Transverse colon (tissue), 4 donors: ENCODE measurements at regions not wholly inside any gene's neighbourhood (a gene's known extent, or its start where the extent isn't known, plus 50 kb on each side); places are given as distances from the start of the nearest gene placed in this dataset.
A peak's percentile ranks its signal among the peaks of the same experiment; 100 is the strongest.
"Not testable (repeated sequence)": the region's sequence is repeated elsewhere in the genome, so short reads cannot be mapped to it uniquely, and the experiment has no call there.

Source experiments
- DNase-seq: peaks from one replicate; pipeline ENCODE4 v3.0.0-alpha.2; 2019
- H3K27ac ChIP-seq, 4 donors: fragments of 200-600 bp; sonication (generic); 2 replicates each; pipeline ENCODE4 v1.5.1; 2016 to 2018; ENCODE audit warnings: inconsistent platforms in 4 of 4
- H3K27me3 ChIP-seq: fragments of 200-600 bp; sonication (generic); 2 replicates; pipeline ENCODE4 v1.5.1; 2017; ENCODE audit warnings: inconsistent platforms
- H3K36me3 ChIP-seq, 4 donors: fragments of 200-600 bp; sonication (generic); 2 replicates each; pipeline ENCODE4 v1.5.1; 2017 to 2019; ENCODE audit warnings: inconsistent platforms in 4 of 4
- H3K4me1 ChIP-seq, 4 donors: fragments of 200-600 bp; sonication (generic); 2 replicates each; pipeline ENCODE4 v1.5.1; 2017 to 2020; ENCODE audit warnings: inconsistent platforms in 4 of 4
- H3K4me3 ChIP-seq, 4 donors: fragments of 200-600 bp; sonication (generic); 1 replicate in 1 of 4; 2 replicates in 3 of 4; pipeline versions ENCODE4 v1.5.1 to v1.6.1; 2017 to 2019; ENCODE audit warnings: inconsistent platforms in 4 of 4
- H3K9me3 ChIP-seq, 2 donors: fragments of 200-600 bp; sonication (generic); 2 replicates each; pipeline ENCODE4 v1.5.1; 2017 to 2019; ENCODE audit warnings: inconsistent platforms in 2 of 2
- CTCF ChIP-seq, 5 experiments: fragments of 200-600 bp in 3 of 5; fragments of 450-650 bp in 2 of 5; sonication (generic) in 3 of 5; IDR thresholded peaks; 1 replicate in 2 of 5; 2 replicates in 3 of 5; pipeline ENCODE4 v1.5.1; 2016 to 2017; ENCODE audit warnings: antibody characterized with exemption in 5 of 5, inconsistent platforms in 3 of 5, mild to moderate bottlenecking in 2 of 5, moderate library complexity in 1 of 5
- EP300 ChIP-seq: sonication (generic); formaldehyde crosslinking; IDR thresholded peaks from one replicate; pipeline ENCODE4 v1.6.1; 2017; ENCODE audit warnings: antibody characterized with exemption, low read depth
- POLR2A ChIP-seq: fragments of 450-650 bp; IDR thresholded peaks from one replicate; pipeline ENCODE4 v1.6.1; 2016; ENCODE audit warnings: antibody characterized with exemption, mild to moderate bottlenecking, moderate library complexity
- POLR2AphosphoS5 ChIP-seq, 3 donors: sonication (generic); formaldehyde crosslinking; IDR thresholded peaks; one replicate each; pipeline ENCODE4 v1.6.1; 2016; ENCODE audit warnings: antibody characterized with exemption in 3 of 3
- WGBS, 2 donors: methylation state at CpG; one replicate each; pipeline ENCODE4 v1.1.5; 2018; ENCODE audit warnings: low coverage in 1 of 2; 5-methylcytosine and 5-hydroxymethylcytosine counted together
- in situ Hi-C, 4 donors: fragments of 200-750 bp; cut with MboI; loops; one replicate each; pipeline versions ENCODE4 v1.15.0 to v1.15.1; 2017; ENCODE audit warnings: low sequenced_read_pairs in 3 of 4, low pct_ligation_motif_present in 1 of 4, low pct_unique_long_range_greater_than_20kb in 1 of 4
- intact Hi-C: fragments of 100-400 bp; cut with DNase I; formaldehyde crosslinking; loops from one replicate; pipeline ENCODE4 v1.15.1; 2023; ENCODE audit warnings: low total_unique reads

DNA sequence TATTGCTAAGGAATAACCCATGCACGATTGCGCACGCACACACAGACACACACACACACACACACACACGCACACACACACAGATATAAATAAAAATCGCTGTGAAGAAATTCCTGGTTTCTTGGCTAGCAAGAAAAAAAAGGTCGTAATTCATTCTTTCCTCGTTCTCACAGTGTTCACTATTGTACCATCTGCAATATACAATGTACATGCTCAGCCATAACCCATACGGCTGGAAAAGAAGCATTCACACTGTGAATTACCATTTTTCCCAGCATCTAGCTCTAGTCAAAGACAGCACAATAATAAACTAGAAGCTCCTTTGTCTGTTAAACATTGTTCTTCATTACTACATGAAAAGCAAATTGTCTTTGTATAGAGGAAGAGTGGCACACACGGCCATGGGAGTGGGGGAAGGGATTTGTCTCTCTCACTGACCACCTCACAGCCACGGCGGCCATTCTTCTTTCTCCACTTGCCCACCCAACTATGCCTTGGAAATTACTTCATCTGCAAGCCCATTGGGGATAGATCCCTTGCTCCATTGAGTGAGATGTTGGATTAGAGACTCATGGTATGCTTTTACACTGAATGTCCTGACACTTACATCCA, 115.3 kb upstream of the ID4 start:
- DNase-seq: no peak
- Histone ChIP-seq H3K27me3 (no peaks in the 10 kb centered on the region), H3K4me1 (no peaks in the 10 kb centered on the region), H3K4me3 (no peak overlapping the region), H3K36me3 (no peaks in the 10 kb centered on the region), H3K9me3 (no peaks in the 10 kb centered on the region), H3K27ac (no peak overlapping the region)
- in situ Hi-C loops (no loop called here), intact Hi-C loops (no loop called here)
- 55 to 78% methylated on average over 6 to 11 of the region's 11 CpGs for WGBS, 2 donors
- TF ChIP-seq CTCF (IDR thresholded peaks at IDR 0.05): no peak
- no peak for TF ChIP-seq POLR2A
- no peak for TF ChIP-seq POLR2AphosphoS5 (IDR thresholded peaks at IDR 0.05)
- no peak for TF ChIP-seq EP300

DNA sequence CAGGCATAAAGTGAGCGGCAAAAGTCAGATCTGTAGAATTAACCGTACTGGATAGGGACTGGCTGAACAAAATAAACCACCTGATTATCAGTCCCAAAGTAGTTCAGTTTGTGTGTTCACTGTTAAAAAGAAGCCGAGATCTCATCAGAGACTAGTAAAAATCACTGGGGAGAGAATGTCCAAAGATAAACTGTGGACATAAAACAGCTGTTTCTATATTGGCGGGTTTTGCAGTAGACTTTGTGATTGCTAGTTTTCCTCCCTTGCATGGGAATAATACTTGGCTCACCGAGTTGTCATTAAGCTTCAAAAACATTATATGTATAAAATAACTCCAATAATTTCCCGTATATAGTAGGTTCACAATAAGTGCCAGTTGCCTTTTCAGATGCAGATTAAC, 114.2 kb upstream of the ID4 start:
- in situ Hi-C loops (no loop called here), intact Hi-C loops (no loop called here)
- Histone ChIP-seq H3K4me3 (no peak overlapping the region), H3K9me3 (no peaks in the 10 kb centered on the region), H3K27me3 (no peaks in the 10 kb centered on the region), H3K36me3 (no peaks in the 10 kb centered on the region), H3K4me1 (no peaks in the 10 kb centered on the region), H3K27ac (peak overlapping the region in 1 of 4 donors; percentile 12)
- 72 to 80% methylated on average over 4 to 6 of the region's 6 CpGs for WGBS, 2 donors
- no peak for DNase-seq
- TF ChIP-seq POLR2A (no peak), CTCF (IDR thresholded peaks at IDR 0.05) (no peak), POLR2AphosphoS5 (IDR thresholded peaks at IDR 0.05) (no peak), EP300 (no peak)

DNA sequence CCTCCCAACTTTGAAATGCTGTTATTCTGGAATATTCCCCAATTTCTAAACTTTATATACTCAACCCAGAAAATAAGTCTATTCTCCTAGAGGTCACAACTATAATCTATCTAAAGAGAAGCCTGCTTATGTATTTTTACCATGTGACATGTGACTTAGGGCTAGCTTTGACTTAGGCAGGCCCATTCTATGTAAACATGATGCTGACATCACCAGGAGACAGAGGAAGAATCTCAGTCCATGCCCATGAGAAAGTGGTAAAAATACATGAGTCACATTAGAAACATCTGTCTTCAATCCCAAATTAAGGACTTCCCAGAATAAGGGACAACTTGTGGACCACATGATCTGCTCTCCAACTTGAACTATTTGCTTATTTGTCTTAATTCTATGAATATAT, 113.6 kb upstream of the ID4 start:
- Histone ChIP-seq H3K9me3 (no peaks in the 10 kb centered on the region), H3K27me3 (no peaks in the 10 kb centered on the region), H3K4me1 (no peaks in the 10 kb centered on the region), H3K4me3 (no peak overlapping the region), H3K36me3 (no peaks in the 10 kb centered on the region), H3K27ac (peak overlapping the region in 1 of 4 donors; percentile 12)
- intact Hi-C loops: no loop called here
- no peak for DNase-seq
- in situ Hi-C loops: no loop called here
- TF ChIP-seq EP300 (no peak), POLR2AphosphoS5 (IDR thresholded peaks at IDR 0.05) (peak in 2 of 3 donors; percentile 10 to 24), CTCF (IDR thresholded peaks at IDR 0.05) (no peak), POLR2A (no peak)

DNA sequence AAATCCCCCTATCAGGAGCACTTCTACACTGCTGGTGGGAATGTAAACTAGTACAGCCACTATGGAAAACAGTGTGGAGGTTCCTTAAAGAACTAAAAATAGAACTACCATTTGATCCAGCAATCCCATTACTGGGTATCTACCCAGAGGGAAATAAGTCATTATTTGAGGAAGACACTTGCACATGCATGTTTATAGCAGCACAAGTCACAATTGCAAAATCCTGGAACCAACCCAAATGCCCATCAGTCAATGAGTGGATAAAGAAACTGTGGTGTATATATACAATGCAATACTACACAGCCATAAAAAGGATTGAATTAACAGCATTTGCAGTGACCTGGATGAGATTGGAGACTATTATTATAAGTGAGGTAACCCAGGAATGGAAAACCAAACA, 111.7 kb upstream of the ID4 start:
- H3K4me3 ChIP-seq, H3K9me3 ChIP-seq, H3K27me3 ChIP-seq, H3K36me3 ChIP-seq, DNase-seq, H3K27ac ChIP-seq, intact Hi-C loops, H3K4me1 ChIP-seq, in situ Hi-C loops: not testable (repeated sequence)

DNA sequence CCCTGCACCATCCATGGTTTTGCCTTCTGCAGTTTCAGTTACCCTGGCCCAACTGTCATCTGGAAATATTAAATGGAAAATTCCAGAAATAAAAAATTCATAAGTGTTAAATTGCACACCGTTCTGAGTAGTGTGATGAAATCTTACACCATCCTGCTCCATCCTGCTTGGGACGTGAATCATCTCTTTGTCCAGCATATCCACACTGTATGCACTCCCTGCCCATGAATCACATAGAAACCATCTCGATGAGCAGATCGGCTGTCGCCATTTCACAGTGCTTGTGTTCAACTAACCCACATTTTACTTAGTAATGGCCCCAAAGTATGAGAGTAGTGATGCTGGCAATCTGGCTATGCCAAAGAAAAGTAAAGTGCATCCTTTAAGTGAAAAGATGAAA, 105.9 kb upstream of the ID4 start:
- WGBS, 2 donors: 86 to 91% methylated on average over 4 to 5 of the region's 5 CpGs
- no peak overlapping the region for H3K4me3 ChIP-seq
- H3K27ac ChIP-seq: no peak overlapping the region
- in situ Hi-C loops: no loop called here
- no peaks in the 10 kb centered on the region for H3K4me1 ChIP-seq
- TF ChIP-seq POLR2AphosphoS5 (IDR thresholded peaks at IDR 0.05): no peak
- no peak for TF ChIP-seq POLR2A
- TF ChIP-seq CTCF (IDR thresholded peaks at IDR 0.05): no peak
- no peaks in the 10 kb centered on the region for H3K9me3 ChIP-seq
- H3K27me3 ChIP-seq: no peaks in the 10 kb centered on the region
- intact Hi-C loops: no loop called here
- H3K36me3 ChIP-seq: no peaks in the 10 kb centered on the region
- DNase-seq: no peak
